Keratinocyte (primary cell): ENCODE measurements at regions not wholly inside any gene's neighbourhood (a gene's known extent, or its start where the extent isn't known, plus 50 kb on each side); places are given as distances from the start of the nearest gene placed in this dataset.

ENCODE experiments used
- DNase-seq: peaks from one replicate; pipeline ENCODE4 v3.0.0-alpha.2; 2011; ENCODE audit warnings: low read depth, missing footprints, low spot score
- FAIRE-seq: peaks from 2 replicates; lab custom pipeline; 2011; peaks lifted over from hg19 to GRCh38; lab: Jason Lieb, UNC
- H2AFZ ChIP-seq: 2 replicates; pipeline ENCODE4 v1.6.0; 2012; ENCODE audit warnings: low read length, control low read depth, inconsistent platforms; ENCODE audit not compliant: control insufficient read depth
- H3K27ac ChIP-seq: 2 replicates; pipeline ENCODE4 v1.5.1; 2011; ENCODE audit warnings: low read length; ENCODE audit not compliant: control insufficient read depth, insufficient read depth
- H3K27me3 ChIP-seq: 3 replicates; pipeline ENCODE4 v1.6.0; 2011; ENCODE audit warnings: low read length; ENCODE audit not compliant: control insufficient read depth, insufficient read depth; ENCODE audit errors: extremely low read depth
- H3K36me3 ChIP-seq, 2 experiments: 2 replicates in 1 of 2; 3 replicates in 1 of 2; pipeline ENCODE4 v1.5.1; 2011; ENCODE audit warnings: low read length in 2 of 2, mild to moderate bottlenecking in 1 of 2; ENCODE audit not compliant: control insufficient read depth in 2 of 2, insufficient read depth in 2 of 2; ENCODE audit errors: extremely low read depth in 1 of 2
- H3K4me1 ChIP-seq: 3 replicates; pipeline ENCODE4 v1.5.1; 2011; ENCODE audit warnings: low read length; ENCODE audit not compliant: control insufficient read depth, insufficient read depth; ENCODE audit errors: extremely low read depth
- H3K4me2 ChIP-seq: 3 replicates; pipeline ENCODE4 v1.6.0; 2011; ENCODE audit warnings: low read depth, low read length; ENCODE audit not compliant: control insufficient read depth, insufficient read depth; ENCODE audit errors: extremely low read depth
- H3K4me3 ChIP-seq, 3 experiments: fragments of 200-600 bp in 1 of 3; sonication (generic) in 1 of 3; 2 replicates in 2 of 3; 3 replicates in 1 of 3; pipeline ENCODE4 v1.5.1; 2011 to 2016; ENCODE audit warnings: low read length in 3 of 3, mild to moderate bottlenecking in 3 of 3, control low read depth in 2 of 3, inconsistent platforms in 1 of 3, low read depth in 1 of 3, mixed read lengths in 1 of 3, mixed run types in 1 of 3, moderate library complexity in 1 of 3; ENCODE audit not compliant: control insufficient read depth in 2 of 3, insufficient read depth in 2 of 3; ENCODE audit errors: extremely low read depth in 1 of 3
- H3K79me2 ChIP-seq: 2 replicates; pipeline ENCODE4 v1.6.0; 2012; ENCODE audit warnings: low read length; ENCODE audit not compliant: control insufficient read depth, insufficient read depth
- H3K9ac ChIP-seq: 3 replicates; pipeline ENCODE4 v1.6.0; 2011; ENCODE audit warnings: low read length; ENCODE audit not compliant: control insufficient read depth, insufficient read depth; ENCODE audit errors: extremely low read depth
- H3K9me1 ChIP-seq: 3 replicates; pipeline ENCODE4 v1.6.0; 2011; ENCODE audit warnings: low read length; ENCODE audit not compliant: control insufficient read depth, insufficient read depth; ENCODE audit errors: extremely low read depth
- H3K9me3 ChIP-seq: 2 replicates; pipeline ENCODE4 v1.5.1; 2012; ENCODE audit warnings: low read depth, low read length; ENCODE audit not compliant: control insufficient read depth
- H4K20me1 ChIP-seq: 3 replicates; pipeline ENCODE4 v1.6.0; 2011; ENCODE audit warnings: low read length; ENCODE audit not compliant: control insufficient read depth, insufficient read depth; ENCODE audit errors: extremely low read depth
- EZH2 ChIP-seq: IDR thresholded peaks from one replicate; pipeline ENCODE4 v1.6.1; 2012; ENCODE audit warnings: inconsistent platforms, mild to moderate bottlenecking, low read length, moderate library complexity
- dilution Hi-C: fragments of 300-500 bp; cut with MboI; formaldehyde crosslinking; loops from one replicate; pipeline ENCODE4 v1.7.0; 2020; ENCODE audit warnings: low sequenced_read_pairs; ENCODE audit not compliant: extremely low pct_ligation_motif_present
- TF ChIP-seq, protein P1 (sequence below), 3 experiments: IDR thresholded peaks in 1 of 3; conservative IDR thresholded peaks in 1 of 3; optimal IDR thresholded peaks in 1 of 3; 2 replicates in 2 of 3; 3 replicates in 1 of 3; pipeline versions ENCODE3 to v1.5.1; 2011; ENCODE audit warnings: low read length in 3 of 3, mild to moderate bottlenecking in 3 of 3, moderate library complexity in 2 of 3, control low read depth in 1 of 3, inconsistent platforms in 1 of 3; ENCODE audit not compliant: insufficient read depth in 2 of 3; ENCODE audit errors: extremely low read depth in 1 of 3

DNA sequence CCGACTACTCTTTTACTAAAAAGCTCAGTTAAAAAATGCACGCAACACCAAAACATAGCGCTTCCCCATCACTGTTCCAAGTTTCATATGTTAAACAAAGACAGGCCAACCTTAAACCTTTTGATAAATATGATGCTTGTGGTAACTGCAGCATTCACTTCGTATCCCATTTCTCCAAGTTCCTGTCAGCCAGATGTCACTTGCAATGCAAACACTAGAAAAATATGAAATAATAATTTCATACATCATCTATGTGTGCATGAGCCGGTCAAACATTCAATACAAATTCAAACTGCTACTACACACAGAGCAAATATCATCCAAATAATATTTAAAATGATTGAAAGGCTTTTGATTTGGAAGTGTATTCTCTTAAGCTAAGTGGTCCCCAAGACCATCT, 636.5 kb downstream of the LMO4 start:
- Histone ChIP-seq H3K27me3 (no peaks in the 10 kb centered on the region), H3K9me1 (no peaks in the 10 kb centered on the region), H4K20me1 (no peaks in the 10 kb centered on the region), H3K4me3 (no peak overlapping the region), H3K4me2 (no peak overlapping the region), H3K4me1 (peaks cover 12% of the 10 kb centered on the region), H3K27ac (no peak overlapping the region), H3K9me3 (no peaks in the 10 kb centered on the region), H2AFZ (no peak overlapping the region), H3K36me3 (no peaks in the 10 kb centered on the region), H3K9ac (no peak overlapping the region), H3K79me2 (no peaks in the 10 kb centered on the region)
- DNase-seq (no peak), FAIRE-seq (no peak)
- dilution Hi-C loops, result no loop called here
- TF ChIP-seq, protein P1, sequence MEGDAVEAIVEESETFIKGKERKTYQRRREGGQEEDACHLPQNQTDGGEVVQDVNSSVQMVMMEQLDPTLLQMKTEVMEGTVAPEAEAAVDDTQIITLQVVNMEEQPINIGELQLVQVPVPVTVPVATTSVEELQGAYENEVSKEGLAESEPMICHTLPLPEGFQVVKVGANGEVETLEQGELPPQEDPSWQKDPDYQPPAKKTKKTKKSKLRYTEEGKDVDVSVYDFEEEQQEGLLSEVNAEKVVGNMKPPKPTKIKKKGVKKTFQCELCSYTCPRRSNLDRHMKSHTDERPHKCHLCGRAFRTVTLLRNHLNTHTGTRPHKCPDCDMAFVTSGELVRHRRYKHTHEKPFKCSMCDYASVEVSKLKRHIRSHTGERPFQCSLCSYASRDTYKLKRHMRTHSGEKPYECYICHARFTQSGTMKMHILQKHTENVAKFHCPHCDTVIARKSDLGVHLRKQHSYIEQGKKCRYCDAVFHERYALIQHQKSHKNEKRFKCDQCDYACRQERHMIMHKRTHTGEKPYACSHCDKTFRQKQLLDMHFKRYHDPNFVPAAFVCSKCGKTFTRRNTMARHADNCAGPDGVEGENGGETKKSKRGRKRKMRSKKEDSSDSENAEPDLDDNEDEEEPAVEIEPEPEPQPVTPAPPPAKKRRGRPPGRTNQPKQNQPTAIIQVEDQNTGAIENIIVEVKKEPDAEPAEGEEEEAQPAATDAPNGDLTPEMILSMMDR (optimal IDR thresholded peaks at IDR 0.05 in 1 of 3, IDR thresholded peaks at IDR 0.05 in 1 of 3, conservative IDR thresholded peaks at IDR 0.05 in 1 of 3; ENCODE audit: extremely low read depth in 1 of 3, insufficient read depth in 2 of 3, low read length in 3 of 3), result no peak
- TF ChIP-seq EZH2, result no peak

GRCh38 chr1:87968197-87968955, 639.7 kb downstream of the LMO4 start:
- no peaks in the 10 kb centered on the region for H3K79me2 ChIP-seq
- no peak overlapping the region for H3K4me3 ChIP-seq
- no peak for DNase-seq
- H4K20me1 ChIP-seq, result no peaks in the 10 kb centered on the region
- no peaks in the 10 kb centered on the region for H3K9me1 ChIP-seq
- no peak for FAIRE-seq
- peaks cover 8% of the 10 kb centered on the region for H3K4me1 ChIP-seq
- H3K27me3 ChIP-seq, result no peaks in the 10 kb centered on the region
- no peak overlapping the region for H2AFZ ChIP-seq
- no peaks in the 10 kb centered on the region for H3K36me3 ChIP-seq
- H3K27ac ChIP-seq, result no peak overlapping the region
- no peaks in the 10 kb centered on the region for H3K9me3 ChIP-seq
- TF ChIP-seq, protein P1 (optimal IDR thresholded peaks at IDR 0.05 in 1 of 3, IDR thresholded peaks at IDR 0.05 in 1 of 3, conservative IDR thresholded peaks at IDR 0.05 in 1 of 3; ENCODE audit: extremely low read depth in 1 of 3, insufficient read depth in 2 of 3, low read length in 3 of 3), result no peak
- TF ChIP-seq EZH2, result no peak
- dilution Hi-C loops, result no loop called here
- H3K9ac ChIP-seq, result no peak overlapping the region
- H3K4me2 ChIP-seq, result no peak overlapping the region
